Calu3 (cell line): ENCODE measurements at regions not wholly inside any gene's neighbourhood (a gene's known extent, or its start where the extent isn't known, plus 50 kb on each side); places are given as distances from the start of the nearest gene placed in this dataset.
"Not testable (repeated sequence)": the region's sequence is repeated elsewhere in the genome, so short reads cannot be mapped to it uniquely, and the experiment has no call there.

Source experiments
- BruUV-seq: library from RNA; stranded (reverse); fragments of 400-500 nt; replicated peaks from 2 replicates; lab custom pipeline; 2021; lab: Mats Ljungman, UMichigan
- CTCF ChIA-PET: fragments of 300-600 bp; sonication (Branson Sonifier 250); formaldehyde crosslinking; loops from one replicate; lab custom pipeline; 2022; ENCODE audit warnings: antibody characterized with exemption; lab: Charles Lee
- DNase-seq: peaks from one replicate; pipeline ENCODE4 v3.0.0; 2022
- H3K27ac Mint-ChIP-seq: one replicate; pipeline ENCODE4 v1.8.0; 2022; ENCODE audit warnings: mixed read lengths; ENCODE audit not compliant: unreplicated experiment
- H3K27me3 Mint-ChIP-seq: one replicate; pipeline ENCODE4 v1.8.0; 2022; ENCODE audit warnings: mixed read lengths; ENCODE audit not compliant: unreplicated experiment
- H3K36me3 Mint-ChIP-seq: one replicate; pipeline ENCODE4 v1.8.0; 2022; ENCODE audit warnings: mild to moderate bottlenecking, moderate library complexity, mixed read lengths; ENCODE audit not compliant: insufficient read depth, unreplicated experiment
- H3K4me1 Mint-ChIP-seq: one replicate; pipeline ENCODE4 v1.8.0; 2022; ENCODE audit warnings: mild to moderate bottlenecking, low read depth, mixed read lengths; ENCODE audit not compliant: unreplicated experiment
- H3K4me3 Mint-ChIP-seq: one replicate; pipeline ENCODE4 v1.8.0; 2022; ENCODE audit warnings: mild to moderate bottlenecking, low read depth, moderate library complexity, mixed read lengths; ENCODE audit not compliant: unreplicated experiment
- H3K9me3 Mint-ChIP-seq: one replicate; pipeline ENCODE4 v1.8.0; 2022; ENCODE audit warnings: low read depth, mixed read lengths; ENCODE audit not compliant: unreplicated experiment
- intact Hi-C: fragments of 100-400 bp; cut with micrococcal nuclease; formaldehyde crosslinking; loops from one replicate; pipeline ENCODE4 v1.10.0; 2022; ENCODE audit not compliant: unreplicated experiment
- TF ChIP-seq, protein P1 (sequence below): fragments of 200-600 bp; IDR thresholded peaks from one replicate; pipeline ENCODE4 v1.8.0; 2022; ENCODE audit warnings: antibody characterized with exemption; ENCODE audit not compliant: unreplicated experiment

DNA sequence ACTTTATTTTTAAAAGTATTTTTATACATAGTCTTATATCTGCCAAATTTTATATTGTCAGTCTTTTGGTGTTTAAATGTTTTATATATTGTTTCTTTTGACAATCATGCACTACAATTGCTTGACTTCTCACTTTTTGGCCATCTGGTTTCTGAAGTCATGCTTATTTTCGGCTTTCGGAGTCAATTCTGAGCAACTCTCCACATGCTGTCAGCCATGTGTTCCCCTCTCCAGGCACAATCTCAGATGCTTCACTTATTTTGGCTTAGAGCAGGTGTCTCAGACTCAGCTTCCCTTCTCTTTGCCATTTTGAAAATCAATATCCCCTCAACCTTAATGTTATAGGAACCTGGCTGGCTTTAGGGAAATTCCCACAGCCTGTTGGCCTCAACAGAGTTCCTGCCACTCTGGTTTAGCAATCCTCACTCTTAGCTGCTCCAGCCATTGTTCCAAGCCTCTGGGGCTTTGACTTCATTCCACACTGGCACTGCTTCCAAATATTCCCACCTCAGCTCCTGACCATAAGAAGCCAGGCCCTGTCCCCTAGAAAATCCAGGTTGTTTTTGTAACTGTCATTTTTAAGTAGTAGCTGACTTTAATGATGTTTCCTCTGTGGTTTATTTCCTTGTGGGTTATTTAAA is 125.5 kb upstream of the FAR2 start:
- no peaks in the 10 kb centered on the region for H3K27me3 Mint-ChIP-seq
- no peak overlapping the region for H3K4me3 Mint-ChIP-seq
- TF ChIP-seq, protein P1, sequence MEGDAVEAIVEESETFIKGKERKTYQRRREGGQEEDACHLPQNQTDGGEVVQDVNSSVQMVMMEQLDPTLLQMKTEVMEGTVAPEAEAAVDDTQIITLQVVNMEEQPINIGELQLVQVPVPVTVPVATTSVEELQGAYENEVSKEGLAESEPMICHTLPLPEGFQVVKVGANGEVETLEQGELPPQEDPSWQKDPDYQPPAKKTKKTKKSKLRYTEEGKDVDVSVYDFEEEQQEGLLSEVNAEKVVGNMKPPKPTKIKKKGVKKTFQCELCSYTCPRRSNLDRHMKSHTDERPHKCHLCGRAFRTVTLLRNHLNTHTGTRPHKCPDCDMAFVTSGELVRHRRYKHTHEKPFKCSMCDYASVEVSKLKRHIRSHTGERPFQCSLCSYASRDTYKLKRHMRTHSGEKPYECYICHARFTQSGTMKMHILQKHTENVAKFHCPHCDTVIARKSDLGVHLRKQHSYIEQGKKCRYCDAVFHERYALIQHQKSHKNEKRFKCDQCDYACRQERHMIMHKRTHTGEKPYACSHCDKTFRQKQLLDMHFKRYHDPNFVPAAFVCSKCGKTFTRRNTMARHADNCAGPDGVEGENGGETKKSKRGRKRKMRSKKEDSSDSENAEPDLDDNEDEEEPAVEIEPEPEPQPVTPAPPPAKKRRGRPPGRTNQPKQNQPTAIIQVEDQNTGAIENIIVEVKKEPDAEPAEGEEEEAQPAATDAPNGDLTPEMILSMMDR = no peak
- H3K36me3 Mint-ChIP-seq = no peaks in the 10 kb centered on the region
- no peak overlapping the region for H3K27ac Mint-ChIP-seq
- H3K9me3 Mint-ChIP-seq = no peaks in the 10 kb centered on the region
- peaks cover 11% of the 10 kb centered on the region for H3K4me1 Mint-ChIP-seq
- peak; percentile 33 for DNase-seq
- intact Hi-C loops = no loop called here
- CTCF ChIA-PET = interaction anchor here (0.7 kb wide), 1 partner anchor 294 kb away, joined by 3 read pairs; no protein-coding TSS in a partner anchor
- BruUV-seq = no TSS peak

DNA sequence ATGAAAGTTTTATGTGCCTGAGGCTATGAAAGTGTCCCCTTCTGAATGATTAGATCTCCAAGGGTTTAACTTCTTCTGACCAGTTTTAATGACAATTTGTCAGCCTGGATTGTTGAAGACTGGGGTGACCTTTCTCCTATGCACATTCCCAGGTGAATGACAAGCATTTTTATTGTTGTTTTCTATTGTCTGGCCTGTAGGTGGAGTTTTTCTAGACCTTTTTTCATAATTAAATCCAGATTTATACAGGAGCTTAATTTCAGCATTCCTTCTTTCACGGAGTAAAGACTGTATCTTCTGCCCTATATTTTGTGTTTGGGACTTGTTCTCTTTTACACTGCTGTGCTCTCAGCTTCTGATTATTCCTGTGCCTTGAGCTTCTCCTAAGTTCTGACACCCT is 125.0 kb upstream of the FAR2 start:
- TF ChIP-seq, protein P1 = no peak
- Mint-ChIP-seq H3K4me3 (no peak overlapping the region), H3K27me3 (peaks cover 1% of the 10 kb centered on the region), H3K9me3 (peaks cover 2% of the 10 kb centered on the region), H3K27ac (no peak overlapping the region), H3K36me3 (no peaks in the 10 kb centered on the region), H3K4me1 (peaks cover 11% of the 10 kb centered on the region)
- DNase-seq = no peak
- intact Hi-C loops = no loop called here
- CTCF ChIA-PET = interaction anchor here (0.5 to 0.7 kb wide), 2 partner anchors 110 to 294 kb away, joined by 3 to 4 read pairs; no protein-coding TSS in a partner anchor
- BruUV-seq = no TSS peak

DNA sequence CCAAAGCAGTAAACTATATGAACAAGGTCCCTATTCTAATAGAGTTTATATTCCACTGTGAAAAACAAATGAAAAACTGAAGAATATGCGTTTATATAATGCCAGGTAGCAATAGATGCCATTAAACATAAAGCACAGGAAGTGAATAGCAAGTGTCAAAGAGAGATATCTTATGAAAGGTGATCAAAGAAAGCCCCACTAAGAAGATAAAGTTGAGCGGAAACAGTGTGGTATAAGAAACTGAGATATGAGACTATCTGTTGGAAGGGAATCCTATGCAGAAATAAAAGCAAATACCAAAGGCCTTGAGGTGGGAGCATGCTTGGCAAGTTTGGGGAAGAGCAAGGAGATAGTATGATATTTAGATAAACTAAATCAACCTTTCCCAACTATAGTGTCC is 123.1 kb upstream of the FAR2 start:
- TF ChIP-seq, protein P1 = no peak
- H3K27me3 Mint-ChIP-seq = peaks cover 8% of the 10 kb centered on the region
- CTCF ChIA-PET = no interaction called here
- intact Hi-C loops = no loop called here
- H3K4me3 Mint-ChIP-seq = no peak overlapping the region
- peaks cover 11% of the 10 kb centered on the region for H3K4me1 Mint-ChIP-seq
- H3K36me3 Mint-ChIP-seq = no peaks in the 10 kb centered on the region
- no TSS peak for BruUV-seq
- no peak for DNase-seq
- H3K9me3 Mint-ChIP-seq = peaks cover 2% of the 10 kb centered on the region
- no peak overlapping the region for H3K27ac Mint-ChIP-seq

DNA sequence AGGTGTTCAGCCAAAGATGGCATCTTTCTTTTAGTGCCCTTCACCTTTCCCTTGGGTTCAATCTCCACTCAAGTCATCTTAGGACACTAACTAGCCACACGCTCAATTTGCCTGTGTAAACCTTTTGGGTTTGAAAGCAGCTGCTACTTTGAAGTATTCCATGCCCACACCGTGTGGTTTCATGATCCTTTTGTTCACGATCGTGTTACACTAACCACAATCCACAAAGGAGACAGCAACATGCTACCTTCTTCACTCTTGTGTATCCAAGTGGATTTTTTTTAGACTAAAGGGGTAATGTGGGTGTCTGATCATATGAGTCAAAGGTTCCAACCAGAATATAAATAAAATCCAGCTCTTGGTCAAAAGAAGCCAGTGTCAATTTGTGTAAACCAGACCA is 122.7 kb upstream of the FAR2 start:
- CTCF ChIA-PET = interaction anchor here (0.6 kb wide), 1 partner anchor 36 kb away, joined by 3 read pairs; no protein-coding TSS in a partner anchor
- TF ChIP-seq, protein P1 = no peak
- no peak for DNase-seq
- no TSS peak for BruUV-seq
- H3K9me3 Mint-ChIP-seq = peaks cover 2% of the 10 kb centered on the region
- H3K4me3 Mint-ChIP-seq = no peak overlapping the region
- no peak overlapping the region for H3K27ac Mint-ChIP-seq
- peaks cover 8% of the 10 kb centered on the region for H3K27me3 Mint-ChIP-seq
- no peaks in the 10 kb centered on the region for H3K36me3 Mint-ChIP-seq
- H3K4me1 Mint-ChIP-seq = peaks cover 11% of the 10 kb centered on the region
- intact Hi-C loops = no loop called here

- DNase-seq, CTCF ChIA-PET, H3K4me3 Mint-ChIP-seq, H3K27ac Mint-ChIP-seq, BruUV-seq, H3K4me1 Mint-ChIP-seq, intact Hi-C loops, H3K9me3 Mint-ChIP-seq, H3K36me3 Mint-ChIP-seq: not testable (repeated sequence)
- H3K27me3 Mint-ChIP-seq = peaks cover 23% of the 10 kb centered on the region
These were observed 119.6 kb upstream of the FAR2 start for GRCh38 chr12:29029484-29029883.
